ENCODE measurements at regions not wholly inside any gene's neighbourhood (a gene's known extent, or its start where the extent isn't known, plus 50 kb on each side); places are given as distances from the start of the nearest gene placed in this dataset.

DNA sequence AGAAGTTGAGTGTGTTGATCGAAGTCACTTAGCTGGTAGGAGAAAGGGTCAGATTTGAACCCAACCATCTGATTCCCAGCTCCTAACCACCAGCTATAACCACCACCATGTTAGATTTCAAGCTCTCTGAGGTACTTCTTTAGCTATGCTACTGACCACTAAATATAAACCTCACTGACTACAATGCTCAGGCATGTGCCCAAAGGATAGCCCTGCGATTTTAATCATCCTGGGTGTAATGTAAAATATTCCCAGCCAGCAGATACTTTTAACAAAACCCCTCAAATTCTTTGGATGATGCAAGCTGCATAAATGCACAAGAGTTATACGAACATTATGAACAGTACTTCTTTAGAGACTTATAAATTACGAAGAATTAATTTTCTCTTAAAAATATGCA, 115.2 kb upstream of the TSC22D2 start:
- TF ChIP-seq, protein P1, sequence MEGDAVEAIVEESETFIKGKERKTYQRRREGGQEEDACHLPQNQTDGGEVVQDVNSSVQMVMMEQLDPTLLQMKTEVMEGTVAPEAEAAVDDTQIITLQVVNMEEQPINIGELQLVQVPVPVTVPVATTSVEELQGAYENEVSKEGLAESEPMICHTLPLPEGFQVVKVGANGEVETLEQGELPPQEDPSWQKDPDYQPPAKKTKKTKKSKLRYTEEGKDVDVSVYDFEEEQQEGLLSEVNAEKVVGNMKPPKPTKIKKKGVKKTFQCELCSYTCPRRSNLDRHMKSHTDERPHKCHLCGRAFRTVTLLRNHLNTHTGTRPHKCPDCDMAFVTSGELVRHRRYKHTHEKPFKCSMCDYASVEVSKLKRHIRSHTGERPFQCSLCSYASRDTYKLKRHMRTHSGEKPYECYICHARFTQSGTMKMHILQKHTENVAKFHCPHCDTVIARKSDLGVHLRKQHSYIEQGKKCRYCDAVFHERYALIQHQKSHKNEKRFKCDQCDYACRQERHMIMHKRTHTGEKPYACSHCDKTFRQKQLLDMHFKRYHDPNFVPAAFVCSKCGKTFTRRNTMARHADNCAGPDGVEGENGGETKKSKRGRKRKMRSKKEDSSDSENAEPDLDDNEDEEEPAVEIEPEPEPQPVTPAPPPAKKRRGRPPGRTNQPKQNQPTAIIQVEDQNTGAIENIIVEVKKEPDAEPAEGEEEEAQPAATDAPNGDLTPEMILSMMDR (IDR thresholded peaks at IDR 0.05), result no peak
- TF ChIP-seq EZH2 (IDR thresholded peaks at IDR 0.05; ENCODE audit: borderline replicate concordance, insufficient read depth, low read depth, low read length, poor library complexity, severe bottlenecking), result no peak
